ENCODE measurements at regions not wholly inside any gene's neighbourhood (a gene's known extent, or its start where the extent isn't known, plus 50 kb on each side); places are given as distances from the start of the nearest gene placed in this dataset.
"Not testable (repeated sequence)": the region's sequence is repeated elsewhere in the genome, so short reads cannot be mapped to it uniquely, and the experiment has no call there.

DNA sequence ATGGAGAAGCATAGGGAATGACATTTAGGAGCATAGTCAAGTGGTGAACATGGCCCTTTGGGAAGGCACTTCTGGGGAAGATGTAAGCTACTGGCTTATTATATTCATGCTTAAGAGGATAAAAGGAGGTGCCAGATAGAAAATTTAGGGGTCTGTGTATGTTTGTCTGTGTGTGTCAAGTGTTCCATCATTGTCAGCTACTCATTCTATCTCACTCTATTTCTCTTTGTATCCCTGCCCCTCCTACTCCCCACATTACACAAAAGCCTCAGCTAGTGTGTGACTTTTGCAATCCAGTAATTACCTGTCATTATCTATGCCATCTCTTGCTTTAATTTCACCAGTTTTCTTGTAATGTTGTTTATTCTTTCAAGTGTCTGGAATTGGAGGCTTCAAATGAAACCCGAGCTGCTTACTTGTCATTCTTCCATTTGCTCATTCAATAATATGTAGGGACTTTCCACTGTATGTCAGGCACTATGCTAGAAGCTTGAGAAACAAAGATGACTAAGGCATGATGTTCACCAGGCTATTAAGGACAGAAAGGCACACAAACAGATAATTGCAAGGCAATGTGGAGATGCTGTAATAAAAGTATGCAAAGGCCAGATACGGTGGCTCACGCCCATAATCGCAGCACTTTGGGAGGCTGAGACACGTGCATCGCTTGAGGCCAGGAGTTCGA, 229.8 kb upstream of the TEX13C start:
- DNase-seq (ENCODE audit: low read depth) = no peak

DNA sequence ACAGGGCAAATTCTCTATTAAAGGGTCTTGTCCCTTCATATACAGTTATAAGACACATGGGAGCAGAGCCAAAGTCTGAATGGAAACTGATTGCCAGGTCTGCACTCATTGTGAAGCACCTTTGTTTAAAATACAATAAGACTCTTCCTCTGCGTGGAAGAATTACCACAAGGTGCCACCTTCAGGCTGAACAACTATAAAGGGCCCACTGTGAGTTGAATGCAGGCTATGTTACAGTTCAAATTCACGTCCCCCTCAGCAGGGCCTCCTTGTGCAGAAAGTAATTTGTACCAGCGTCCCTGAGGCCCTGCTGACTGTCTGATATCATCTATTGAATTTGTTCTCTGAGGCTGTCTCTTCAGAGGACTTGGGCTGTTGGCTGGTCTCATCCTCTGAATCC, 225.8 kb upstream of the TEX13C start:
- DNase-seq (ENCODE audit: low read depth) = no peak

DNA sequence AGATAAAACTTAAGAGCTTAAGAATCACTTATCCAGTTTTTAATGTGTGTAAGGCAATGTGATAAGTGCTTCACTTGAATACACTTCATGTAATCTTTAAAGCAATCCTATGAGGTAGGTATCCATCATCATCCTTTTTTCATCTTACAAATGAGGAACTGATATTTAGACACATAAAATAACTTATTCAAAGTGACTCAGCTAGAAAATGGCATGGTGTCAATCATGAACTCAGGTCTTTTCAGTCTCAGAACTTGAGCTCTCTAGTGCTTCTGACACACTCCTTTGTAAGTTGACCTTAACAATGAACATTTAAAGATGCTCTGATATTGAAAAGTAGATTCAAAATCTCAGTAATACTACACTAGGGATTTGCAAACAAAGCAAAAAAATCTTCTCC, 224.8 kb upstream of the TEX13C start:
- no peak for DNase-seq (ENCODE audit: low read depth)

DNA sequence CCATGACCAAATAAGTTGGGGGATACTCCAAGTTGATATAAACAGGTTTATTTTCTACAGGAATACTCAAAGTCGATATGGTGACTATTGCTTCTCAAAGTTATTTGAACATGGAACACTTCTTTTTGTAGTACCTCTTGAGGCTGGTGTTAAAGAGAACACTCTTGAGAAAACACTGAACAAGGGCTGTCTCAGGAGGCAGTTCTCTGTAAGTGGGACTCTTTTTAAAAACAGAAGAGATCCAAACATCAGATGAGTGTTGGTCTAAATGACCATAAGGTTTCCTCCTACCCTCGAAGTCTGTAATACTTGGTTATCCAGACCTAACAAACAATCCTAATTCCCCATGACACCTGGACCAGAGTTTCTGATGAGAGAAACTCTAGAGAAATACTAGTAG, 223.2 kb upstream of the TEX13C start:
- DNase-seq (ENCODE audit: low read depth) = no peak

DNA sequence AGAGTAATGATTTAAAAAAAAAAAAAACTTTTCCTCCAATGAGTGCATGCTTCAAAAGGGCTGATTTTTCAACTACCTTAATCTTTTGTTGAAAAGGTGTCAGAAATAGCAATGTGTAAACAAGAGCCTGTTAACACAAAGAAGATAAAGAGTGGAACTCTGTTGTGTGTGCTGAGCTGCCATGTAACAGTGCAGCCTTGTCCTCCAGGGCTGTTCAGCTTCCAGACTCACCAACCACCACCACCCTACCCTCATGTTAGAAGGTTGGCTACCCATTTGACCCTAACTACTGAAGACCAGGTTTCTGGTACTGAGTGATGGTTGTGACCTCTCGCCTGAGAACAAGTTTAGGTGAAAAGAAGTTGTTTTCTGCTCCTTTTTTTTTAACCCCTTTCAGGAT, 222.8 kb upstream of the TEX13C start:
- DNase-seq (ENCODE audit: low read depth) = no peak

DNA sequence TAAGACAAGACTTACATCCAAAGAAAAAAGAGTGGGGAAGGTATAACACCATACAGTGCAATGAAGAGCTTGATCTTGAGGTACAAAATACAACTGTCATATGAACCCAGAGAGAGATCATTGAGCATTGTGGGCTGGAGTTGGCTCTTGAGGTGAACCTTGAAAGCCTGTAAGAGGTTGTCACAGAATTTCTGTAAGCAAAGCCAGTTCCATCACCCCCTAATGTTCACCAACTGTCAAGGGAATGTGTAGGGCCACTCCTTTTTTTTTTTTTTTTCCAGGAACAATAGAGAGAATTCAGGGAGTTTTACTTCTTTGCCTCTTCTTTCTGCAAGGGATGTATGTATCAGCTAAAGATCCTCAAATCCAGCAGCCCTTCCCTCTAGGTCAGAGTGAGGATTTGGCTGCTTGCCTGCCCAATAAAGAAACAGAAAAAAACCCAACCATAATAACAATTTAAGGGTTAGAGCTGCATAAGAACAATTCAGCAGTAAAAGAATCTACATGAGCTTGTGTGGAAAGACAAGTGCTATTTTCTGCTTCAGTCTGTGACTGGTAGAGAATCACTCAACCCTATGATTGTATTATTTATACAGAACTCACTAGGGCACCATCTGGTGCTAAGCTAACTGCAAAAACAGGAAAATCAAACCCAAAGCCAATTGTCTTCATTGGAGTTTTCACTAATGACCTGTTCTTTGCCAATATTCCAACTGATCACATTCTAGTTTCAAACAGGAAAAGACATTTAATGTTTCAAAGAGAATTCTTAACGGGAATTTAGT, 217.5 kb upstream of the TEX13C start:
- DNase-seq (ENCODE audit: low read depth) = no peak

DNA sequence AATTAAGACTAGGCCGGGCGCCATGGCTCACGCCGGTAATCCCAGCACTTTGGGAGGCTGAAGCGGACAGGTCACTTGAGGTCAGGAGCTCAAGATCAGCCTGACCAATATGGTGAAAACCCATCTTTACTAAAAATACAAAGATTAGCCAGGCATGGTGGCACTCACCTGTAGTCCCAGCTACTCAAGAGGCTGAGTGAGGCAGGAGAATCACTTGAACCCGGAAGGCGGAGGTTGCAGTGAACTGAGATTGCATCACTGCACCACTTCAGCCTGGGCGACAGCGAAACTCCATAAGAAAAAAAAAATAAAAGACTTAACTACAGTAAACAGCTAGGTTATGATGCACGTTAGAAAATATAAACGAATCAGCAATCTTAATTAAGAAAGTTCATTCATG, 216.0 kb upstream of the TEX13C start:
- no peak for DNase-seq (ENCODE audit: low read depth)

DNA sequence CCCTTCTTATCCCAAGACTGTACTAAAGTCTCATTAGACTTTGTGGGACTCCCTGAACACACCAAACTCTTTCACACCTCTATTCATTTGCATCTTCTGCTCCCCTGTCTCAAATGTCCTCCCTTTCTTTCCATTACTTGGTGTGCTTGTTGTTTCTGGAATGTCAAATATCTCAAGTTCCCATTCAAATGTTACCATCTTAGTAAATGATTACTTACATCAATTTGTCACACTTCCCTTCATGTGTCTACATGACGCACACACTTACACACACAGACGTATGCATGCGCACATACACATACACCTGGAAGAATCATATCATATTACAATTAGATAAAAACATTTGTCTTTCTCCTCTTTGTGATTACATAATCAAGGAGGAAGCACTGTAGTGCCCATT, 210.8 kb upstream of the TEX13C start:
- no peak for DNase-seq (ENCODE audit: low read depth)

DNA sequence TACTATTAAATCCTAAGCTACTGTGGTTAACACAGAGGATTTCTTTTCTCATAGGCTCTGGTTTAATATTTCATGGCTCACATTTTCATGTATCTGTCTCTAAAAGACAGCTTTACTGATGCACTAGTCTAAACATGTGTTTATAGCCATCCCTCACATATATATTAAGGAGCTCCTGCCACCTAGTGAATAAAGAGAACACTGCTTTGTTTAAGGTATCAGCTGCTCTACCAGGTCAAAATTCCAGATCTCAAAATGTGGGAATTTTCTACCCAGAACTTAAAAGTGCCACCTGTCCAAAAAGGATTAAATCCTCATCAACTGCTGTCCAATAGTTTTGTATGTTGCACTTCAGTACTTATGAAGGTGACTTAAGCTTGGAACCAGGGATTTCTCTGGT, 188.5 kb upstream of the TEX13C start:
- DNase-seq (ENCODE audit: low read depth) = no peak

DNA sequence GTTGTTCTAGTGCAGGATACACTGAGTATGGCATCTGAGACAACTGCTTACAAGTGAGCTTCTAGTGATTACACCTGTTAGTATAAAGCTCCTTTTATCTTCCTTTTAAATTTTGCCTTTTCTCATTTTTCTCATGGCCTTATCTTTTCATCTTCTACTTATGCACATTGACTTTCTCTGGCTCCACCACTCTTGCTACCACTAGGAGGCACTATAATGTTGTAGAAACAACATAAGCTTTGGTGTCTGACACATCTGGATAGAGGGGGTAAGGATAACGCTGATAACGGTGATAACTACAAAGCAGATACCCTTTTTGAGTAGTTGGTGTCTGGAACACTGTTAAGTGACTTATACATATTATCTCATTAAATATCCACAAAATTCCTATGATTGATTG, 187.4 kb upstream of the TEX13C start:
- DNase-seq (ENCODE audit: low read depth) = no peak

DNA sequence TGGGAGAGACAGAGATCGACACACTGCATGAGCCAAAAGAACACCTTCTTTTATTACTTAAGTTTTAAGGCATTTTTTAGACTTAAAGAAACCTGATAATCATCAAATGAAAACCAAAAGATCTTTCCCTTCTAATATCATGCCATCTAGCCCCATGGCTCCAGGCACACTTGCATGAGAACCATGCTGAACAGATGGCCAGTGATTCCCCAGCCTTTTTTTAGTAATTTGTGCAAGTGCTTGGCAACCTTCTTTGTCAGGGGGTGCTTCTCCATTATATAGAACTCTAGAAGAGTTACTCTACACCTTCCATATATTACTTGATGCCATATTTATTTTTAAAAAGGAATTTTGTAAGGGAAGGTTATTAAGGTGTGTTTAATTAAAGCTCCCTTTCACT, 182.2 kb upstream of the TEX13C start:
- no peak for DNase-seq (ENCODE audit: low read depth)

DNA sequence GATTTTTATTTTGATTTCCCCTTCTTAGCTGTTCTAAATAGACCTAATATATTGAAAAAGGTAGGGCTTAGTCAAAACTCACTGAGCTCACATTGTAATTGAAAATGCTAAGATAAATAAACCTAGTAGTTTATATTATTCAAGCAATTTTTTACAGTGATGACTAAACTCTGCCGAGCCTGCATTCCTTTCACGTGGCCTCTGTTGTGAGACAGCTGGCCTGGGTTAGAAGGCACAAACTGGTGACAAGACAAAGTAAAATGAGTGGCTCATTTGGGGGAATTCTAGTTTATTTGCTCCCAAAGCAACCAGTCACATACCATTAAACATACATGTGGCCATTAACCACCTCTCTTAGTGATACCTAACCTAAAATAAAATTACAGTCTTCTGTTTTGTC, 169.4 kb upstream of the TEX13C start:
- DNase-seq (ENCODE audit: low read depth) = no peak

DNA sequence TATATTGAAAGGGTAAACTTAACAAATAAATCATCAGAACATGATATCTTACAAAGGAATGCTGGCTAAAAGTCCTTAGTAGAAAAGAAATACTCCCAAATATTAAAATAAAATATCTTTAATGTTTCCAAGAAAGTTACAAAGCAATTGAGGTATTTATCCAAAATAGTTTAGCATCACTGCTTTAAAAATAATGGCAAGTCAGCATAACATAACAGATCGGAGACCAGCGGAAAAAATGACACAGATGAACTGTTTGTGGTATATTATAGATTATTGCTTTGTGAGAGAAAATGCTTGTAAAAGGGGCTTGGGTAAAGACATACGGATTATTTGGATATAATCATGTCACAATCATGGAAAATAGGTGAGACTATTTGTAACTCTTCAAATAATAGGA, 168.5 kb upstream of the TEX13C start:
- no peak for DNase-seq (ENCODE audit: low read depth)

DNA sequence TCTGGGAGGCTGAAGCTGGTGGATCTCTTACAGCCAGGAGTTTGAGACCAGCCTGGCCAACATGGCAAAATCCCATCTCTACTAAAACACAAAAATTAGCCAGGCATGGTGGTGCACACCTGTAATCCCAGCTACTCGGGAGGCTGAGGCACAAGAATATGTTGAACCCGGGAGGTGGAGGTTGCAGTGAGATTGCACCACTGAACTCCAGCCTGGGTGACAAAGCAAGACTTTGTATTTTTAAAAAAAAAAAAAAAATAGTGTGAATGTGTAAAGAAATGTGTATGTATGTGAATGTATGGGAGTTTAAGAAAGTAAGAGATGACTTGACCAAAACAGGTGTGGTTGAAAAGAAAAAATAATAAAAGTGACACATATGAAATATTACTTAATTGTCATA, 167.7 kb upstream of the TEX13C start:
- DNase-seq (ENCODE audit: low read depth) = no peak

DNA sequence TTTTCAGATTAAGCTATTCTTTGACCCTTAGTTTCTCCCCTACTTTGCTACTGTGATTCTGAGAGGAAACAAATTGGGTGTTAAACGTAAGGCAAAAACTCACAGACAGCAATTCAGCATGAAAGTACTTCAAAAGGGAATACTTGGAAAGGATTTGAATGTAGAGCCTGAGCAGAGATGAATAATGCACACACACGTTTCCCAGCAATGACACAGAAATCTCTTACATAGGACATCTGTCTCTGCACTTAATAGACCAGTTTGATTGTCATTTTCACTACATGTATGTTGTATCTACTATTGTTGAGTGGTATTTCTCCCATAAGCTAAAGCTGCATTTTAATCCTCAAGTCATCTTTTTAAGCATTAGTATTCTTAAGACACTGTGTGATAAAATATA, 166.1 kb upstream of the TEX13C start:
- no peak for DNase-seq (ENCODE audit: low read depth)

DNA sequence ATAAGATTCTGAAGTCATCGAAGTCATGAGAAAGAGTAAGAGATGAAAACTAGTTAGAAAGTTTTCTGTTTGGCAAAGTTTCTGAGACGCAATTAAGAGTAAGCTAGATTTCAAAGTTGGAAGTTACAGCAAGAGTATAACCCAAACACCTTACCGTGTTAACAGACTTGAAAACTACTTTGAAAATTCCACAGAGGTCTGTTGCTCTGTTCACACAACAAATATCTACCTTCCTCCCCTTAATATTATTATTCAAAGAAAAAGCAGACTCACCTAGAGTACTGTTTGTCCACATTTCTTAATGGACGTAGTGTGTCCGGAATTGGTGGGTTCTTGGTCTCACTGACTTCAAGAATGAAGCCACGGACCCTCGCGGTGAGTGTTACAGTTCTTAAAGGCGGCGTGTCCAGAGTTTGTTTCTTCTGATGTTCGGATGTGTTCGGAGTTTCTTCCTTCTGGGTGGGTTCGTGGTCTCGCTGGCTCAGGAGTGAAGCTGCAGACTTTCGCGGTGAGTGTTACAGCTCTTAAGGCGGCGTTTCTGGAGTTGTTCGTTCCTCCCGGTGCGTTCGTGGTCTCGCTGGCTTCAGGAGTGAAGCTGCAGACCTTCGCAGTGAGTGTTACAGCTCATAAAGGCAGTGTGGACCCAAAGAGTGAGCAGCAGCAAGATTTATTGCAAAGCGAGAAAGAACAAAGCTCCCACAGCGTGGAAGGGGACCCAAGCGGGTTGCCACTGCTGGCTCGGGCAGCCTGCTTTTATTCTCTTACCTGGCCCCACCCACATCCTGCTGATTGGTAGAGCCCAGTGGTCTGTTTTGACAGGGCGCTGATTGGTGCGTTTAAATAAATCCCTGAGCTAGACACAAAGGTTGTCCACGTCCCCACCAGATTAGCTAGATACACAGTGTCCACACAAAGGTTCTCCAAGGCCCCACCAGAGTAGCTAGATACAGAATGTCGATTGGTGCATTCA, 165.1 kb upstream of the TEX13C start:
- DNase-seq (ENCODE audit: low read depth) = not testable (repeated sequence)

DNA sequence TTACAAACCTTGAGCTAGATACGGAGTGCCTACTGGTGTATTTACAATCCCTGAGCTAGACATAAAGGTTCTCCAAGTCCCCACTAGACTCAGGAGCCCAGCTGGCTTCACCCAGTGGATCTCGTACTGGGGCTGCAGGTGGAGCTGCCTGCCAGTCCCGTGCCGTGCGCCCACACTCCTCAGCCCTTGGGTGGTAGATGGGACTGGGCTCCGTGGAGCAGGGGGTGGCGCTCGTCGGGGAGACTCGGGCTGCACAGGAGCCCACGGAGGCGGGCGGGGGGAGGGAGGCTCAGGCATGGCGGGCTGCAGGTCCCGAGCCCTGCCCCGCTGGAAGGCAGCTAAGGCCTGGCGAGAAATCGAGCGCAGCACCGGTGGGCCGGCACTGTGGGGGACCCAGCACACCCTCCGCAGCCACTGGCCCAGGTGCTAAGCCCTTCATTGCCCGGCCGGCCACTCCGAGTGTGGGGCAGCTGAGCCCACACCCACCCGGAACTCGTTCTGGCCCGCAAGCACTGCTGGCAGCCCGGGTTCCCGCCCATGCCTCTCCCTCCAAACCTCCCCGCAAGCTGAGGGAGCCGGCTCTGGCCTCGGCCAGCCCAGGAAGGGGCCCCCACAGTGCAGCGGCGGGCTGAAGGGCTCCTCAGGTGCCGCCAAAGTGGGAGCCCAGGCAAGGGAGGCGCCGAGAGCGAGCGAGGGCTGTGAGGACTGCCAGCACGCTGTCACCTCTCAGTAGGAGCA, 164.2 kb upstream of the TEX13C start:
- not testable (repeated sequence) for DNase-seq (ENCODE audit: low read depth)

DNA sequence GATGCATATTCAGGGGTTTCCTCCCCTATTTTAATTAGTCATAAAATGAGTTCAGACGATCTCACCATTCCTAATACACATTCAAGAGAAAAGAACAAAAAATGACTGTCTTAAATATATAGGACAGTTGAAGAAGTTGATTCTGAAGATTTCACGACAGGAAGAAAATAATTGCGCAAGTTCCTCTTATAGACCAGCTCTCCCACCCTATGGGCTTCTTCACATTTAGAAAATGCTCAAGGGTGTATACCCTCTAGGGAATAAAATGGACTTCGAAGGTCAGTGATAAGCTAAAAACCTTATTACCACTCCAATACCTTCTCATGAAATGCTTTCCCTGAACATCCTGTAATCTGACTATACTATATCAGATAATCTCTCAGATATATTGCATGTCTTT, 149.2 kb upstream of the TEX13C start:
- no peak for DNase-seq (ENCODE audit: low read depth)

DNA sequence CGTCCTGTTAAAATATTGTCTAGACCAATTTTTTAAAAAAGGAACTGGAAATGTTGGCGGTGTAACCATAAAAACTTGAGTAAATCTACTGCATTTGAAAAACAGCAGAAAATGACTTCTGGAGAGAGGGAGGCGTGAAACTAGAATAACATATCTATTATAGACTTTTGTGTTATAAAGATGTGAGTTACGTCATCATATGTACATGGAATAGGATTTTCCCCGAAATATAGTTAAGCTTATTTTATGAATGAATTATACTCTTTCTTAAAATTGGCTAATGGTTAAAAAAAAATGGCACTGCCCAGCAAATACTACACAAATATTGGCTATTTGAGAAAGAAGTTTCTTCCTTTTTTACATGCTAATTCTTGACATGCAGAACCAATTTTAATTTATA, 147.1 kb upstream of the TEX13C start:
- DNase-seq (ENCODE audit: low read depth) = no peak

DNA sequence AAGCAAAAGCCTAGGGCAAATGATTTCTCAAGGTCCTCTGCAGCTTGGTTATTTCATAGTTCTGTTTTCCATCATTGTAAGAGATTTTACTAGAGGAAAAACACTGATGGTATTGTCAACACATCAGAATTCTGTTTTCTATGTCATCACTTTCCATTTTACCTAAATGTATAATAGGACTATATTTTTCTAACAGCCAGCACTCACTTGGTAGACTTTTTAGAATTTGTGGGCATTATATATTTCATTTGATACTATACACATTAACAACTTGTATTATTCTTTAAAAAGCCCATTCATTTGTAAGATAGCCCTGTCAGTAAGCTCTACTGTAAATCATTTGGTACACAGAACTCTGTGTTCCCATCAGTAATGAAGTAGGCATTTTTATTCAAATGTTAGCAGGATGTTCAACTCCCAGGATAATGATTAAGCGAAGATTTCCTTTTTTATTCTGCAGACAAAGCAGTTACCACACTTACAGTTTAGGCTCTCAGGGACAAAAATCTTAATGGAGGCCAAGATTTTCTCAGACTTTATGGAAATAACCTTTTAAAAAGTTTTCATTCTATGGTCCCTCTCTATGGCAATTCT, 143.6 kb upstream of the TEX13C start:
- no peak for DNase-seq (ENCODE audit: low read depth)

DNA sequence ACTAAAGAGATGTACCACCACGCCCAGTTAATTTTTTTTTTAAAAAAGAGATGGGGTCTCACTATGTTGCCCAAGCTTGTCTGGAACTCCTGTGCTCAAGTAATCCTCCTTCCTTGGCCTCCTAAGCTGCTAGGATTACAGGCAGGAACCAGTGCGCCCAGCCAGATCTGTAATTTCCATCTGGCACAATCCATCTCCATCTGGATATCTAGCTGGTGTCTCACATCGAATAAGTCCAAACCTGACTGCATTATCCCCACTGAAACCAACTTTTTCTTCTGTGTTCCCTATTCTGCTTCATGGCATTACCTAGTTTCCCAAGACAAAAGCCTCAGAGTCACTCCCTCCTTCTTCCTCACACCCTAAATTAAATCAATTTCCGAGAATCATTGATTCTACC, 125.8 kb upstream of the TEX13C start:
- no peak for DNase-seq (ENCODE audit: low read depth)

DNA sequence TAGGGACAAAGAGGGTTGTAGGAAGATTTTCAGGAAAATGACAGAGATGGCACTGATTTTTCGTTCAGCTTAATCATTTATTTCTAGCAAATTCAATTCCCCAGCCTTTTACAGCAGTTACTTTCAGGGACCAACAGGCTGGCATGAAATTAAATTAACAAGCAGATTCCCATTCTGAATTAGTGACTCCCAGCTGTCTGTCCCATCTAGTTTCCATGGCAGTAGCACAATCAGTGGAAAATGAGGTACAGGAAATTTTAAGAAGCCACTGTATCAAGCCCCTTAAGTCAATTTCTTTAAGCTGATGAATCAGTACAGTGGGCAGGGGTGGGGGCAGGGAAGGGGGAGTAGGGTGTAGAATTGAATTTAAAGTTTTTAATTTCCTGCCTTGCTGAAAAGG, 121.1 kb upstream of the TEX13C start:
- DNase-seq (ENCODE audit: low read depth) = no peak

Measured in amniotic epithelial cell (primary cell).